DND-41 (cell line): ENCODE measurements at regions not wholly inside any gene's neighbourhood (a gene's known extent, or its start where the extent isn't known, plus 50 kb on each side); places are given as distances from the start of the nearest gene placed in this dataset.

ENCODE experiments used
- ATAC-seq: fragments of 200-7000 bp; cut with Tn5 transposase; 3 replicates; pipeline ENCODE4 v1.9.1; 2021; ENCODE audit warnings: low read depth; ENCODE audit not compliant: insufficient read depth
- DNase-seq: peaks from one replicate; pipeline ENCODE4 v3.0.0-alpha.2; 2020
- H2AFZ ChIP-seq: 2 replicates; pipeline ENCODE4 v1.6.0; 2012; ENCODE audit warnings: low read depth, low read length
- H3K27ac ChIP-seq: 2 replicates; pipeline ENCODE4 v1.5.1; 2012; ENCODE audit warnings: low read length, inconsistent platforms
- H3K27me3 ChIP-seq: fragments of 200-600 bp; sonication (generic); 2 replicates; pipeline ENCODE4 v1.6.0; 2012; ENCODE audit warnings: low read length, mild to moderate bottlenecking, inconsistent platforms; ENCODE audit not compliant: insufficient read depth, poor library complexity
- H3K36me3 ChIP-seq: 2 replicates; pipeline ENCODE4 v1.5.1; 2012; ENCODE audit warnings: low read length, inconsistent platforms; ENCODE audit not compliant: insufficient read depth
- H3K4me1 ChIP-seq: 2 replicates; pipeline ENCODE4 v1.5.1; 2012; ENCODE audit warnings: mild to moderate bottlenecking, low read length; ENCODE audit not compliant: insufficient read depth
- H3K4me2 ChIP-seq: 2 replicates; pipeline ENCODE4 v1.6.0; 2012; ENCODE audit warnings: mild to moderate bottlenecking, moderate library complexity, low read length, inconsistent platforms; ENCODE audit not compliant: insufficient read depth
- H3K4me3 ChIP-seq, 2 experiments: fragments of 200-600 bp in 1 of 2; shearing (Covaris generic) in 1 of 2; 2 replicates each; pipeline ENCODE4 v1.5.1; 2012 to 2016; ENCODE audit warnings: inconsistent platforms in 2 of 2, low read length in 2 of 2, mild to moderate bottlenecking in 2 of 2, low read depth in 1 of 2, moderate library complexity in 1 of 2
- H3K79me2 ChIP-seq: 2 replicates; pipeline ENCODE4 v1.6.0; 2012; ENCODE audit warnings: low read length, inconsistent platforms; ENCODE audit not compliant: insufficient read depth
- H3K9ac ChIP-seq: 2 replicates; pipeline ENCODE4 v1.6.0; 2012; ENCODE audit warnings: low read depth, mild to moderate bottlenecking, inconsistent platforms, low read length, moderate library complexity
- H3K9me3 ChIP-seq: 2 replicates; pipeline ENCODE4 v1.5.1; 2012; ENCODE audit warnings: low read length, moderate library complexity, mild to moderate bottlenecking, inconsistent platforms; ENCODE audit not compliant: insufficient read depth, severe bottlenecking
- H4K20me1 ChIP-seq: 2 replicates; pipeline ENCODE4 v1.6.0; 2012; ENCODE audit warnings: low read length; ENCODE audit not compliant: insufficient read depth
- CTCF ChIP-seq: IDR thresholded peaks from 2 replicates; pipeline ENCODE4 v1.5.1; 2012; ENCODE audit warnings: borderline replicate concordance, low read length, moderate library complexity, mild to moderate bottlenecking; ENCODE audit not compliant: poor library complexity, severe bottlenecking; ENCODE audit errors: extremely low read depth
- EZH2 ChIP-seq: IDR thresholded peaks from 3 replicates; pipeline ENCODE4 v1.6.1; 2012; ENCODE audit warnings: borderline replicate concordance, low read depth, mild to moderate bottlenecking, moderate library complexity, low read length, inconsistent platforms; ENCODE audit not compliant: severe bottlenecking

- H2AFZ ChIP-seq, result no peak overlapping the region
- H3K27ac ChIP-seq, result no peak overlapping the region
Measured at GRCh38 chr16:73204359-73205152, 156.6 kb upstream of the ZFHX3 start.

GRCh38 chr16:73202161-73202729, 154.3 kb upstream of the ZFHX3 start:
- Histone ChIP-seq H4K20me1 (no peaks in the 10 kb centered on the region), H3K27me3 (peaks cover 5% of the 10 kb centered on the region), H3K36me3 (no peaks in the 10 kb centered on the region), H2AFZ (no peak overlapping the region), H3K4me2 (no peak overlapping the region), H3K9ac (no peak overlapping the region), H3K27ac (no peak overlapping the region), H3K79me2 (no peaks in the 10 kb centered on the region), H3K9me3 (no peaks in the 10 kb centered on the region), H3K4me1 (no peaks in the 10 kb centered on the region), H3K4me3 (no peak overlapping the region)
- DNase-seq (no peak), ATAC-seq (no peak)
- TF ChIP-seq EZH2 (no peak), CTCF (no peak)

More at GRCh38 chr16:73204359-73205152, 156.6 kb upstream of the ZFHX3 start:
- H3K4me3 ChIP-seq, result no peak overlapping the region
- no peak overlapping the region for H3K4me2 ChIP-seq
- H4K20me1 ChIP-seq, result no peaks in the 10 kb centered on the region
- DNase-seq (no peak), ATAC-seq (no peak)
- peaks cover 5% of the 10 kb centered on the region for H3K27me3 ChIP-seq
- no peaks in the 10 kb centered on the region for H3K79me2 ChIP-seq
- H3K9me3 ChIP-seq, result no peaks in the 10 kb centered on the region
- no peak overlapping the region for H3K9ac ChIP-seq
- no peaks in the 10 kb centered on the region for H3K36me3 ChIP-seq
- no peaks in the 10 kb centered on the region for H3K4me1 ChIP-seq
- TF ChIP-seq EZH2 (no peak), CTCF (no peak)

GRCh38 chr16:73199214-73199613, 151.3 kb upstream of the ZFHX3 start:
- no peaks in the 10 kb centered on the region for H4K20me1 ChIP-seq
- no peak overlapping the region for H3K9ac ChIP-seq
- TF ChIP-seq CTCF, result no peak
- no peaks in the 10 kb centered on the region for H3K27me3 ChIP-seq
- no peak overlapping the region for H3K27ac ChIP-seq
- H3K9me3 ChIP-seq, result no peaks in the 10 kb centered on the region
- no peak for ATAC-seq
- no peak overlapping the region for H2AFZ ChIP-seq
- H3K79me2 ChIP-seq, result no peaks in the 10 kb centered on the region
- no peak for DNase-seq
- no peaks in the 10 kb centered on the region for H3K4me1 ChIP-seq
- H3K36me3 ChIP-seq, result no peaks in the 10 kb centered on the region
- H3K4me3 ChIP-seq, result no peak overlapping the region
- H3K4me2 ChIP-seq, result no peak overlapping the region

- Histone ChIP-seq H3K4me2 (no peak overlapping the region), H3K36me3 (no peaks in the 10 kb centered on the region), H3K27me3 (peaks cover 4% of the 10 kb centered on the region), H3K27ac (no peak overlapping the region), H4K20me1 (no peaks in the 10 kb centered on the region), H3K9ac (no peak overlapping the region), H3K4me3 (no peak overlapping the region), H3K79me2 (no peaks in the 10 kb centered on the region), H3K9me3 (no peaks in the 10 kb centered on the region), H3K4me1 (no peaks in the 10 kb centered on the region), H2AFZ (no peak overlapping the region)
- TF ChIP-seq CTCF (no peak), EZH2 (no peak)
- DNase-seq (no peak), ATAC-seq (no peak)
Measured at GRCh38 chr16:73198481-73198880, 150.6 kb upstream of the ZFHX3 start.
